ENCODE measurements at regions not wholly inside any gene's neighbourhood (a gene's known extent, or its start where the extent isn't known, plus 50 kb on each side); places are given as distances from the start of the nearest gene placed in this dataset.
"Not testable (repeated sequence)": the region's sequence is repeated elsewhere in the genome, so short reads cannot be mapped to it uniquely, and the experiment has no call there.

- no peak for DNase-seq
These were observed 213.4 kb upstream of the ELL2 start for GRCh38 chr5:96175090-96175489.

- DNase-seq: no peak
These were observed 211.7 kb upstream of the ELL2 start for GRCh38 chr5:96173366-96173765.

- DNase-seq: no peak
These were observed 210.8 kb upstream of the ELL2 start for GRCh38 chr5:96172436-96172835.

- not testable (repeated sequence) for DNase-seq
These were observed 210.3 kb upstream of the ELL2 start for GRCh38 chr5:96171973-96172372.

- DNase-seq: not testable (repeated sequence)
These were observed 209.0 kb upstream of the ELL2 start for GRCh38 chr5:96170481-96171125.

DNA sequence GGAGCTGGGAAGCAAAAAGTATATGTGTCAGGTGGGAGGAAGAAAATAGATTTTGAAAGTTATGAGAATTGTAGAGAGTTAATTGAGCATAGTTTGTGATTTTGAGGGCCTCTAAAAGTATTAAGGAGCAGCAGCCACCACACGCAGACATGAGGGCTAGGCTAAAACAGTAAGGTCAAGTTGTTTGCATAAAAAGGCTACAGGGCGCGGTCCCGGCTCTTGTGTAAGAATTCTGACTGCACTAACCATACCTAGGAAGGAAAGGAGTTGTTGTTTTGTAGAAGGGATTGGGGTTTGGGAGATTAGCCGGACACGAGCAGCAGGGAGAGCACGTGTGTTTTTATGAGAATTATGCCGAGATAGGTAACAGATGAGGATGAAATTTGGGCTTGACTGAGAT lies 207.2 kb upstream of the ELL2 start:
- DNase-seq: not testable (repeated sequence)

DNA sequence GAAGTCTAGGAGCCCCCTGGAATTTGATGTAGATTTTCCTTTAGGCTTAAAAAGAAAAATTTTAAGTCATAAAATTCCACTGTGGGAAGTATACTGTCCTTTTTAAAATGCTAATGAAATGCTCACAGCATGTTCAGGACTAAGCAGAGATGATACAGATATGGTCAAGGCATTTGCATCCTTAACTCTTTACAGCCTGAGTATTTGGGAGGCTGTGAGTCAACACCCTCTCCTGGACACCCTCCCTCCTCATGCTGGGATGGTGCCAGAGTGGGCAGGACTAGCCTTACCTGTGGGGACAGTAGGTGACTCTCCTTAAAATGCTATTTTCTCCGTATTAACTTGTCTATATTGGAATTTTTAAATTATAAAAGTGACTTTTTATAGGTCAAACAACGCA lies 197.4 kb upstream of the ELL2 start:
- DNase-seq: no peak

DNA sequence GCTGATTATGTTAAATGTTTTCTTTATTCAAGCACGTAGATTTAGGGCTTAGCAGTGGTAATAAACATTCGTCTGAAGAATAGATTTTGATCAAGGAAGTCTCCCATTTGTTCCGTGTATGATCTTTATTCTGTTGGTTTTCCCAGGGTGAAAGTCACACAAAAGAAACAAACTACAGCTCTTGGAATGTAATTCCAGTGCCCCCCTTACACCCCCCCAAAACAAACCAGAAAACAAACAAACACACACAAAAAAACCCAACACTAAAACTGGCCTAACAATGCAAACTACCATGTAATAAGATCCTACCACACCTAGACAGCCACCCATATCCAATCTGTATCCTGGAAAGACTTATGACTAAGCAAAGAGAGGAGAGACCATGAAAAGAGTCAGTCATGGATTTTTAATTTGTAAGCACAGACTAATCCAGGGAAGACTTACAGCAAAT lies 196.2 kb upstream of the ELL2 start:
- no peak for DNase-seq

GRCh38 chr5:96157077-96157780 lies 195.6 kb upstream of the ELL2 start:
- DNase-seq: no peak

DNA sequence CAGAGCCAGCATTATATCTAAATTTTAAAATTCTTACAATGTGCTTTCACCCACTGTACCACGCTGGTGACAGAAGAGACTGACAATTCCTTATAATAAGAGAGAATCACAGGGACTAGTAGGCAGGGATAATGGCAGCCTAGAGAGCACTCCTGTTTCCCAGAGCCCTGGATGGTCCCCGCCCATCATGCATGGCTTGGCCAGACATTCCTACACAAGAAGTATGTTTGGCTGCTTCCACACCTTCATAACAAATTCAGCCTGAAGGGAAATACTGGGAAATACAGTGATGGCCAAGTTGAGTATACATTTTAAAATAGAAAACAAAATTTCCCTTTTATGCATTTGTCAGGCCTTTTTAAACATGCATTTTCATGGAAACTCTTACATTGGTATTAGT lies 193.5 kb upstream of the ELL2 start:
- no peak for DNase-seq

DNA sequence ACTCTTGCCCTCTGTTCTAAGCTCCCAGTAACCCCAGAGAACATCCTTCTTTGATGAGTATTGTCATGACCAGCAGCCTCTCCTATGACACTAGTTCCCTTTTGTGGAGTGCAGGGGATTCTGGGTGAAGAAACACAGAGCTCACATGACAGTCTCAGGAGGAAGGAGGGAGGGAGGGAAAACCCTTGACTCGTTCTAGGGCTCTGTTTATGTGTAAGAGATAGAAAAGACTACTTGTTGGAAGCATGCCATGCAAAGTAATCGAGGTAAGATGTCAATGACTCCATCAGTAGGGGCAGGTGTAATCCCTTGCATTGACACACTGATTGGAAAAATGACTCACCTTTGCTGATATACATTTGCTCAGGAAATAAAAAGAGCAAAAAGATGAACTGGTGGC lies 190.2 kb upstream of the ELL2 start:
- DNase-seq: no peak

DNA sequence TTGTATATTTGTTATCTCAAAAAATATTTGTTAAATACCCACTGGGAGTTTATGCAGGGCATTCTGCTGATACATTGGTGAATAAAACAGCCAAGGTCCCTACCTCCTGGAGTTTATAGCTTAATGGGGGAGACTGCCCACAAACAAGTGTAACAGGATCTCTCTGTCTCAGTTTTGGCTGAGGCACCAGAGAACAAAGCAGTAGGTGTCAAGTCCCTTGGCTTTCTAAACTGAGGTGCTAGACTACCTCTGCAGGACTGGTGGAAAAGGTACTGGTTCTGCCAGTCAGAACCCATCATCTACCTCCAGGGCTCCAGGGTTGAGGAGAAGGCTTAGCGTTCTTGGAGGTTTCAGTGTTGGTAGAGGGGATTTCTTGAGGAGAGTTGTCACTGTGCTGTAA lies 188.4 kb upstream of the ELL2 start:
- DNase-seq: no peak

GRCh38 chr5:96149546-96149945 lies 187.9 kb upstream of the ELL2 start:
- no peak for DNase-seq

GRCh38 chr5:96149021-96149420 lies 187.4 kb upstream of the ELL2 start:
- no peak for DNase-seq

DNA sequence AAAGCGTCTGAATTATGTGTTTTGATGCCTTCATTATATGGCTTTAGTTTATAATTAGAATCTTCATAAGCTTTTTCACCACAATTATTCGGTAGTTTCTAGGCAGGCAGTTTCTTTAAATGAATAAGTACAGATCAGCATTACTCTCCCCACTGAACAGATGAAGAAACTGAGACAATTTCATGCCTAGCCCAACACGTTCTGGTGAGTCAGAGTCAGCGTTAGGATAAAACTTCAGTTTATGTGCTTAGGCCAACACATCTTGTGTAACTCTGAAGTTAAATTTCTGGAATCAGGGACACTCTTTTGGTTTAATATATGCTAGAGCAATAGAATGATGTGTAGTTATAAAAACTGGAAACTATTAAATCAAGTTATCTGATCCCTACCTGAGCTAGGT lies 186.7 kb upstream of the ELL2 start:
- no peak for DNase-seq

DNA sequence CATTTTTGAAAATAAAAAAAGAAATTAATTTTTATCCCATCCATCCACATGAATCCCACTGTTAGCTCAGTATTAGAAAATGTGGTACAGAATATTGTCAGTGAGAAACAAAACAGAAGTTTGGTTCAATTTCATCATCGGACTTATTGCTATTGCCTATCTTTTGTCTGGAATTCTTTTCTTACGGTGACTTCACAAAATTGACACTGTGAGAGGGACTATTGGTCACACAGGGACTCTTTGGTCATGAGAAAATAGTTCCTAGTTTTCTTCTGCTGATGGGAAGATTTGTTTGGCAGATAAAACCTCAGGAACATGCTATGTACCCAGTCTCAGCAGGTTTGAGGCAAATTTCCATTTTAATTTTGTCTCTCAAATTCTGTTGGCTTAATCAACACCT lies 186.2 kb upstream of the ELL2 start:
- DNase-seq: no peak

- peak in 5 of 58 donors; percentile 2 to 57 (median 9) for DNase-seq
These were observed 185.0 kb upstream of the ELL2 start for GRCh38 chr5:96146675-96147074.

DNA sequence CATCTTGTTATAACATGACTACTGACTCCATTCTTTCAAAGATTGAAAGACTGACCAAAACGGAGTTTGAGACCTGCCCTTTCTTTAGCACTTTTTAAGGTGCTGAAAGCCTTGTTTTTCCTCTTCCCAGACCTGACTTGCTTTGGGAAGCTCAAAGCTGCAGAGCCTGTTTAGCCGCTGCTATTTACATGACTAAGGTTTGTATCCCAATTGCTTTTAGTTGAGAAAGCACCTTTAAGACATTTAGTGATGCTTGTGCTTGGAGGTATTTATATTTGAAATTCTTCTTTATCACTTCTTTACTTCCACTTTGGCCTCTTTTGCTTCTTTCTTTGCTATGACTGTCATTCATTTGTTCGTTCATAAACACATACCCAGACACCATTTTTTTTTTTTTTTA lies 182.6 kb upstream of the ELL2 start:
- DNase-seq: no peak

- DNase-seq: no peak
These were observed 181.8 kb upstream of the ELL2 start for GRCh38 chr5:96143450-96143849.

DNA sequence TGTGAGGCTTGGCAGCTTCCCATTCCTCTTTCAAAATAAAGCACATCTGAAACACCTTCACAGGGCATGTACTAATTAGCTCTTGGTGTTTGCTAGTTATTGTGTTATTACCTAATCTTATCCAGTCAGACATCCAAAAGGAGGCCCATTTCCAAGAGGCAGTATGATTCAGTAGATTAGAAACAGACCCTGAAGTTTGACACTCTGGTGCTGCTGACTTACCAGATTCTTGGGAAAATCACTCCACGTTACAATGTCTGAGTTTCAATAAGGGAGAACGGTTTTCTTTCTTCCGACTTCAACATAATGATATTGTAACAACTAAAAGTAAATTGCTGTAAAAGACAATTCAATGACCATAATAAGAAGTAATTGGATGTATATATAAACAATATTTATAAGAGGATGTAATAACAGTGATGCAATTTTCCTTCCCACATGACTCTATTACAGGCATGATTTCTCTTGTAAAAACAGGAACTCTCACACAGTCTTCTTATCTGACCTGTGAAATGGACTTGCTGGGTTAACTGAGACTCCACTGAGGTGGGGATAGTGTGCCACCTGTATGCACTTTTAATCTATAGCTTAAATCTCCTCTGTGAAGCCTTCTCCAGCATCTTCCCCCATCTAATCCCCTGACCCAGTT lies 181.3 kb upstream of the ELL2 start:
- DNase-seq: no peak

- DNase-seq: no peak
These were observed 180.6 kb upstream of the ELL2 start for GRCh38 chr5:96142184-96142781.

- no peak for DNase-seq
These were observed 180.1 kb upstream of the ELL2 start for GRCh38 chr5:96141749-96142148.
